ENCODE measurements at regions not wholly inside any gene's neighbourhood (a gene's known extent, or its start where the extent isn't known, plus 50 kb on each side); places are given as distances from the start of the nearest gene placed in this dataset.
"Not testable (repeated sequence)": the region's sequence is repeated elsewhere in the genome, so short reads cannot be mapped to it uniquely, and the experiment has no call there.

DNA sequence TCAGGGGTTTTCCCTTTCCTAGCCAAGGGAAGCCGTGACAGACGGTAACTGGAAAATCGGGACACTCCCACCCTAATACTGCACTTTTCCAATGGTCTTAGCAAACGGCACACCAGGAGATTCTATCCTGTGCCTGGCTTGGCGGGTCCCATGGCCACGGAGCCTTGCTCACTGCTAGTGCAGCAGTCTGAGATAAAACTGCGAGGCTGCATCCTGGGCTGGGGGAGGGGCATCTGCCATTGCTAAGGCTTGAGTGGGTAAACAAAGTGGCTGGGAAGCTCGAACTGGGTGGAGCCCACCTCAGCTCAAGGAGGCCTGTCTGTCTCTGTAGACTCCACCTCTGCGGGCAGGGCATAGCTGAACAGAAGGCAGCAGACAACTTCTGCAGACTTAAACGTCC, 604.1 kb upstream of the IGFBP7 start:
- H3K4me3 ChIP-seq (ENCODE audit: low read length); H3K36me3 Mint-ChIP-seq; H3K4me1 Mint-ChIP-seq; CTCF ChIA-PET; H3K27me3 ChIP-seq (ENCODE audit: control insufficient read depth in 2 of 2, insufficient read depth in 2 of 2, low read length in 2 of 2); intact Hi-C loops (cut with micrococcal nuclease); DNase-seq; H3K36me3 ChIP-seq (ENCODE audit: control insufficient read depth in 2 of 3, insufficient read depth in 3 of 3, low read length in 3 of 3); H3K27ac ChIP-seq (ENCODE audit: low read depth, low read length); ATAC-seq; H3K9me3 ChIP-seq (ENCODE audit: control insufficient read depth in 2 of 3, low read length in 3 of 3); H3K27me3 Mint-ChIP-seq; H3K4me3 Mint-ChIP-seq; H3K27ac Mint-ChIP-seq; H3K4me1 ChIP-seq (ENCODE audit: control insufficient read depth in 2 of 2, insufficient read depth in 2 of 2, low read length in 2 of 2); POLR2A ChIA-PET: not testable (repeated sequence)
- peaks cover 0 to 17% (median 9%) of the 10 kb centered on the region in 11 donors for H3K9me3 Mint-ChIP-seq

DNA sequence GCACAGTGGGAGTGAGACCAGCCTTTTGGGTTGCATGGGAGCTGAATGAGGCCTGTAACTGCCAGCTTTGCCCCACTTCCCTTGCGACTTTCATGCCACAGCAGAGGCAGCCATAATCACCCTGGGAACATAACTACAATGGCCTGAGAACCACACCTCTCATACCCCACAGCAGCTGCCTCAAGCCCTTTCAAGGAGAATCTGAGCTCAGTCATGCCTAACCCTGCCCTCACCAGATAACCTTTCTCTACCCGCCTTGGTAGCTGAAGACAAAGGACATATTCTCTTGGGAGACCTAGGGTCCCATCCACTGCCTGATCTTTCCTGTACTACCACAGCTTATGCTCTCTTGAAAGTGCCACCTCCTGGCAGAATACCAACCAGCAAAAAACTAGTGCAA, 599.9 kb upstream of the IGFBP7 start:
- CTCF ChIA-PET: no interaction called here

DNA sequence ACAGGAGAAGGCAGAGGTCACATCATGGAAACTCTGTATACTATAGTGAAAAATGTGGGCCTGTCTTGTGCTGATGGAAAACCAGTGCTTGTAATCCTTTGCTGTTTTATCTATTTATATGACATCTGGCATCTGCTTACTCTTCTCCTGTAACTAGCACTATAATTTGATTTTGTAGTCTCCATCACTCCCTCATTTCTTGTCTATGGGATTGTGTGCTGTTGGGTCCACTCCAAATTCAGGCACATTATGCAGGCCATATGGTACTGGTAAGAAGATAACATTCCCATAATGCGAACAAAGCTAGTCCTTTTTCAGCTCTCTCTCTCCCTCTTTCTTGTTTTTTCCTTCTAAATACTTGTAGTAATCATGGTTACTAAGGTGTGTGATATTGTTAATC, 581.2 kb upstream of the IGFBP7 start:
- ChIA-PET CTCF (no interaction called here), POLR2A (no interaction called here)
- Histone ChIP-seq H3K9me3 (ENCODE audit: control insufficient read depth in 2 of 3, low read length in 3 of 3) (no peaks in the 10 kb centered on the region), H3K36me3 (ENCODE audit: control insufficient read depth in 2 of 3, insufficient read depth in 3 of 3, low read length in 3 of 3) (no peaks in the 10 kb centered on the region), H3K27ac (ENCODE audit: low read depth, low read length) (no peak overlapping the region), H3K4me1 (ENCODE audit: control insufficient read depth in 2 of 2, insufficient read depth in 2 of 2, low read length in 2 of 2) (no peaks in the 10 kb centered on the region), H3K27me3 (ENCODE audit: control insufficient read depth in 2 of 2, insufficient read depth in 2 of 2, low read length in 2 of 2) (no peaks in the 10 kb centered on the region), H3K4me3 (ENCODE audit: low read length) (no peak overlapping the region)
- intact Hi-C loops (cut with micrococcal nuclease): no loop called here
- Mint-ChIP-seq H3K27me3 (no peaks in the 10 kb centered on the region), H3K9me3 (peaks cover 0 to 21% (median 3%) of the 10 kb centered on the region in 11 donors), H3K27ac (no peak overlapping the region), H3K36me3 (no peaks in the 10 kb centered on the region), H3K4me3 (no peak overlapping the region), H3K4me1 (peaks cover 0 to 1% (median 0%) of the 10 kb centered on the region in 7 donors)
- DNase-seq: no peak
- no peak for ATAC-seq

More for the DNA sequence above, 599.9 kb upstream of the IGFBP7 start:
- POLR2A ChIA-PET: no interaction called here
- Histone ChIP-seq H3K4me1 (ENCODE audit: control insufficient read depth in 2 of 2, insufficient read depth in 2 of 2, low read length in 2 of 2) (no peaks in the 10 kb centered on the region), H3K36me3 (ENCODE audit: control insufficient read depth in 2 of 3, insufficient read depth in 3 of 3, low read length in 3 of 3) (no peaks in the 10 kb centered on the region), H3K27me3 (ENCODE audit: control insufficient read depth in 2 of 2, insufficient read depth in 2 of 2, low read length in 2 of 2) (no peaks in the 10 kb centered on the region), H3K4me3 (ENCODE audit: low read length) (no peak overlapping the region), H3K27ac (ENCODE audit: low read depth, low read length) (no peak overlapping the region), H3K9me3 (ENCODE audit: control insufficient read depth in 2 of 3, low read length in 3 of 3) (no peaks in the 10 kb centered on the region)
- intact Hi-C loops (cut with micrococcal nuclease): no loop called here
- DNase-seq (no peak), ATAC-seq (no peak)
- Mint-ChIP-seq H3K36me3 (no peaks in the 10 kb centered on the region), H3K4me1 (no peaks in the 10 kb centered on the region), H3K27me3 (peaks cover 0 to 3% (median 0%) of the 10 kb centered on the region in 5 donors), H3K4me3 (no peak overlapping the region), H3K27ac (no peak overlapping the region), H3K9me3 (peaks cover 0 to 11% (median 3%) of the 10 kb centered on the region in 11 donors)

DNA sequence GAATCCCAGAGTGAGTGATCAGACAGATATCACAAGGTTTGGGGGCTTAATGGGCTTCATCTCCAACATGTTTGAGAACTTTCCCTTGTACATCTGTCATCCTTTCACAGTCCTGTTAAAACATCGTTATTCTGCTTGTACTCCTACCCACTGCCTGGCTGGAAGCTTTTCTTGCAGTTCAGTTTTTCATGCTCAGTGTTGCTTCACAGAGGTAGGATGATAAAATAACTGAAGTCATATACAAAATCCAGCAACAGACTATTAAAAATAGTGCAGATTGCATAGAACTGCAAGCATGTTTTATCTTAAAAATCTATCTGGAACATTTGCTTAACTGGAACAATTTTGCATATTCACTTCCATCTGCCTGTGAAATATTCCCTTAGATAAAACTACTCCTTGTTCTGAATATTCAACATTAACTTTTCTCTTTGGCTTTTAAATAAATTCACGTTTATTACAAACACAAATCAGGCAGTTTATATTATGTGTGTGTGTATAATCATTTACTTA, 579.6 kb upstream of the IGFBP7 start:
- Histone ChIP-seq H3K27me3 (ENCODE audit: control insufficient read depth in 2 of 2, insufficient read depth in 2 of 2, low read length in 2 of 2) (no peaks in the 10 kb centered on the region), H3K36me3 (ENCODE audit: control insufficient read depth in 2 of 3, insufficient read depth in 3 of 3, low read length in 3 of 3) (no peaks in the 10 kb centered on the region), H3K9me3 (ENCODE audit: control insufficient read depth in 2 of 3, low read length in 3 of 3) (no peaks in the 10 kb centered on the region), H3K4me1 (ENCODE audit: control insufficient read depth in 2 of 2, insufficient read depth in 2 of 2, low read length in 2 of 2) (no peaks in the 10 kb centered on the region), H3K27ac (ENCODE audit: low read depth, low read length) (no peak overlapping the region), H3K4me3 (ENCODE audit: low read length) (no peak overlapping the region)
- DNase-seq: no peak
- ChIA-PET CTCF (no interaction called here), POLR2A (no interaction called here)
- H3K27ac Mint-ChIP-seq: no peak overlapping the region
- H3K4me3 Mint-ChIP-seq: no peak overlapping the region
- ATAC-seq: no peak
- intact Hi-C loops (cut with micrococcal nuclease): no loop called here
- H3K4me1 Mint-ChIP-seq: peaks cover 0 to 1% (median 0%) of the 10 kb centered on the region in 7 donors
- H3K27me3 Mint-ChIP-seq: no peaks in the 10 kb centered on the region
- peaks cover 0 to 28% (median 4%) of the 10 kb centered on the region in 11 donors for H3K9me3 Mint-ChIP-seq
- H3K36me3 Mint-ChIP-seq: no peaks in the 10 kb centered on the region

DNA sequence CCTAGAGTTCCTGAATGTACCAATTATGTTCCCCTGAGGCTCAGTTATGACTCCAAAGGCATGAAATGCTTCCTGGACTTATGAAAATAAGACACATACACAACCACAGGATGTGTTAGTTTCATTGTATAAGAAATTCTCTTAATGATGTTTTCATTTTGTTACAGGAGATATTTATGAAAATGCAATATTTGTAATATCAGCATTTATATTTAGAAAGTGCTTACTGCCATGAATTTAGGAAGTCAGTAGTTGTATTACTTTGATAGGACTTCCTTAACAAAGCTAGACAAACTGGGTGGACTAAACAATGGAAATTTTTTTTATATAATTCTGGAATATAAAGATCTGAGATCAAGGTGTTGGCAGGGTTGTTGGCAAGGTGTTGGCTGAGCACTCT, 572.1 kb upstream of the IGFBP7 start:
- H3K36me3 ChIP-seq (ENCODE audit: control insufficient read depth in 2 of 3, insufficient read depth in 3 of 3, low read length in 3 of 3): no peaks in the 10 kb centered on the region
- Mint-ChIP-seq H3K4me1 (peaks cover 0 to 1% (median 0%) of the 10 kb centered on the region in 7 donors), H3K4me3 (no peak overlapping the region), H3K27me3 (no peaks in the 10 kb centered on the region), H3K36me3 (no peaks in the 10 kb centered on the region), H3K27ac (no peak overlapping the region), H3K9me3 (peaks cover 0 to 15% (median 4%) of the 10 kb centered on the region in 11 donors)
- intact Hi-C loops (cut with micrococcal nuclease): no loop called here
- H3K27me3 ChIP-seq (ENCODE audit: control insufficient read depth in 2 of 2, insufficient read depth in 2 of 2, low read length in 2 of 2): no peaks in the 10 kb centered on the region
- H3K9me3 ChIP-seq (ENCODE audit: control insufficient read depth in 2 of 3, low read length in 3 of 3): no peaks in the 10 kb centered on the region
- DNase-seq (no peak), ATAC-seq (no peak)
- no peak overlapping the region for H3K4me3 ChIP-seq (ENCODE audit: low read length)
- CTCF ChIA-PET: no interaction called here
- H3K27ac ChIP-seq (ENCODE audit: low read depth, low read length): no peak overlapping the region
- no peaks in the 10 kb centered on the region for H3K4me1 ChIP-seq (ENCODE audit: control insufficient read depth in 2 of 2, insufficient read depth in 2 of 2, low read length in 2 of 2)
- POLR2A ChIA-PET: no interaction called here

DNA sequence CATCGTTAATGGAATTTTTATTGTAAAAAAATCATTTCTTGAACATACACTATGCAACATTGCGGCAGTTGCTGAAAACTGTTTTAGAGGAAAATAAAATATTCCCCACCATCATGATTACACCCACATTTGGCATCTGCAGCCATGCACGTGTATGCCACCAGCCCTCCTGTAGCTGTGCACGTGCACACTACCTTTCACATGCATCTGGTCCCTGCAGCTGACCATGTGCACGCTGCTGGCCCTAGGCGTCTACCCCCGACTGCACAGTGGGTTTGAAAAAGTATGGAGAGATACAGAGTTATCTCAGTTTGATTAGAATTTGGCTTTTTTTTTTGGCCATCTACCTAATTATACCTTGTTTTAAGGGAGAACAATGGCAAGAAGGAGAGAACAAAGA, 569.8 kb upstream of the IGFBP7 start:
- no peaks in the 10 kb centered on the region for H3K9me3 ChIP-seq (ENCODE audit: control insufficient read depth in 2 of 3, low read length in 3 of 3)
- no peak for DNase-seq
- Mint-ChIP-seq H3K9me3 (peaks cover 0 to 10% (median 3%) of the 10 kb centered on the region in 11 donors), H3K27ac (no peak overlapping the region), H3K4me1 (peaks cover 0 to 2% (median 0%) of the 10 kb centered on the region in 7 donors), H3K27me3 (no peaks in the 10 kb centered on the region), H3K4me3 (no peak overlapping the region), H3K36me3 (no peaks in the 10 kb centered on the region)
- no peak for ATAC-seq
- intact Hi-C loops (cut with micrococcal nuclease): no loop called here
- no peaks in the 10 kb centered on the region for H3K27me3 ChIP-seq (ENCODE audit: control insufficient read depth in 2 of 2, insufficient read depth in 2 of 2, low read length in 2 of 2)
- no peak overlapping the region for H3K27ac ChIP-seq (ENCODE audit: low read depth, low read length)
- no peak overlapping the region for H3K4me3 ChIP-seq (ENCODE audit: low read length)
- ChIA-PET POLR2A (no interaction called here), CTCF (no interaction called here)
- H3K36me3 ChIP-seq (ENCODE audit: control insufficient read depth in 2 of 3, insufficient read depth in 3 of 3, low read length in 3 of 3): no peaks in the 10 kb centered on the region
- H3K4me1 ChIP-seq (ENCODE audit: control insufficient read depth in 2 of 2, insufficient read depth in 2 of 2, low read length in 2 of 2): no peaks in the 10 kb centered on the region

DNA sequence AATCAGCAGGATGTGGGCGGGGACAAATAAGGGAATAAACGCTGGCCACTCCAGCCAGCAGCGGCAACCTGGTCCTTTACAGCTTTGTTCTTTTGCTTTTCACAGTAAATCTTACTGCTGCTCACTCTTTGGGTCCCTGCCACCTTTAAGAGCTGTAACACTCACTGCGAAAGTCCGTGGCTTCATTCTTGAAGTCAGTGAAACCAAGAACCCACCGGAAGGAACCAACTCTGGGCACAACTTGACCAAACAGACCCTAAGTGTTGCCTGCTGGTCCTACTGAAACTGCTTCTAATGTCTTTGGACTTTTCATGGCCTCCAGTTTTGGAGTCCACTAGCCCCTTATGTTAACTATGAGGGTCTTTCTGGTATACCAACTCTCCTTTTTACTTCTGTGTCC, 566.2 kb upstream of the IGFBP7 start:
- POLR2A ChIA-PET: no interaction called here
- no peaks in the 10 kb centered on the region for H3K4me1 ChIP-seq (ENCODE audit: control insufficient read depth in 2 of 2, insufficient read depth in 2 of 2, low read length in 2 of 2)
- H3K4me1 Mint-ChIP-seq: peaks cover 0 to 2% (median 0%) of the 10 kb centered on the region in 7 donors
- H3K27ac ChIP-seq (ENCODE audit: low read depth, low read length): no peak overlapping the region
- H3K4me3 Mint-ChIP-seq: no peak overlapping the region
- no peaks in the 10 kb centered on the region for H3K36me3 Mint-ChIP-seq
- no peaks in the 10 kb centered on the region for H3K36me3 ChIP-seq (ENCODE audit: control insufficient read depth in 2 of 3, insufficient read depth in 3 of 3, low read length in 3 of 3)
- H3K9me3 Mint-ChIP-seq: peaks cover 0 to 10% (median 3%) of the 10 kb centered on the region in 11 donors
- ATAC-seq (no peak), DNase-seq (no peak)
- no peaks in the 10 kb centered on the region for H3K27me3 Mint-ChIP-seq
- no peak overlapping the region for H3K27ac Mint-ChIP-seq
- no peak overlapping the region for H3K4me3 ChIP-seq (ENCODE audit: low read length)
- CTCF ChIA-PET: no interaction called here
- no peaks in the 10 kb centered on the region for H3K27me3 ChIP-seq (ENCODE audit: control insufficient read depth in 2 of 2, insufficient read depth in 2 of 2, low read length in 2 of 2)
- H3K9me3 ChIP-seq (ENCODE audit: control insufficient read depth in 2 of 3, low read length in 3 of 3): no peaks in the 10 kb centered on the region
- intact Hi-C loops (cut with micrococcal nuclease): no loop called here

Measured in naive thymus-derived CD4-positive, alpha-beta T cell (primary cell).